ENCODE measurements at regions not wholly inside any gene's neighbourhood (a gene's known extent, or its start where the extent isn't known, plus 50 kb on each side); places are given as distances from the start of the nearest gene placed in this dataset.

GRCh38 chr5:167947306-167947705 lies 344.1 kb upstream of the WWC1 start:
- TF ChIP-seq CTCF (IDR thresholded peaks at IDR 0.05), result no peak

- no peak for TF ChIP-seq CTCF (IDR thresholded peaks at IDR 0.05)
These were observed 343.2 kb upstream of the WWC1 start for GRCh38 chr5:167948251-167948650.

- no peak for TF ChIP-seq CTCF (IDR thresholded peaks at IDR 0.05)
These were observed 342.0 kb upstream of the WWC1 start for GRCh38 chr5:167949435-167949834.

GRCh38 chr5:167950126-167950721 lies 341.2 kb upstream of the WWC1 start:
- TF ChIP-seq CTCF (IDR thresholded peaks at IDR 0.05), result no peak

- no peak for TF ChIP-seq CTCF (IDR thresholded peaks at IDR 0.05)
These were observed 340.3 kb upstream of the WWC1 start for GRCh38 chr5:167951116-167951515.

GRCh38 chr5:167952278-167952995 lies 339.0 kb upstream of the WWC1 start:
- no peak for TF ChIP-seq CTCF (IDR thresholded peaks at IDR 0.05)

- TF ChIP-seq CTCF (IDR thresholded peaks at IDR 0.05), result no peak
These were observed 338.2 kb upstream of the WWC1 start for GRCh38 chr5:167953151-167953798.

All from LNCAP (cell line).